HCT116 (cell line): ENCODE measurements at regions not wholly inside any gene's neighbourhood (a gene's known extent, or its start where the extent isn't known, plus 50 kb on each side); places are given as distances from the start of the nearest gene placed in this dataset.

Experiments
- ATAC-seq: fragments of 200-7000 bp; cut with Tn5 transposase; 2 replicates; pipeline ENCODE4 v1.9.1; 2020; ENCODE audit warnings: mild to moderate bottlenecking, moderate library complexity
- BruUV-seq: library from RNA; stranded (reverse); fragments of 400-500 nt; replicated peaks from 2 replicates; lab custom pipeline; 2021; lab: Mats Ljungman, UMichigan
- CTCF ChIA-PET: fragments of 300-600 bp; sonication (Branson Sonifier 250); formaldehyde crosslinking; loops from one replicate; lab custom pipeline; 2021; ENCODE audit warnings: antibody characterized with exemption; lab: Charles Lee
- POLR2A ChIA-PET: fragments of 300-600, 350-600 bp; sonication (Branson Sonifier 250); formaldehyde crosslinking; loops from one replicate; lab custom pipeline; 2021; ENCODE audit warnings: antibody characterized with exemption; lab: Charles Lee
- RAD21 ChIA-PET, 2 experiments: fragments of 300-600 bp; sonication (Branson Sonifier 250); formaldehyde crosslinking; loops; one replicate each; lab custom pipeline; 2023; ENCODE audit warnings: low total read pairs in 2 of 2; ENCODE audit not compliant: uncharacterized antibody in 2 of 2, unreplicated experiment in 2 of 2, low non-redundant PET in 1 of 2; lab: Charles Lee
- DNase-seq: peaks from one replicate; pipeline ENCODE4 v3.0.0-alpha.2; 2010; ENCODE audit warnings: low read depth, low spot score
- H2AFZ ChIP-seq: fragments of 200-600 bp; shearing (Covaris generic), sonication (generic); 2 replicates; pipeline ENCODE4 v1.6.1; 2017; ENCODE audit warnings: low read depth, mixed run types, mixed read lengths, antibody characterized with exemption, low read length; ENCODE audit not compliant: poor library complexity, severe bottlenecking
- H3K27ac ChIP-seq: 2 replicates; pipeline ENCODE4 v1.5.1; 2012; ENCODE audit warnings: low read depth, low read length
- H3K27me3 ChIP-seq: fragments of 200-600 bp; sonication (generic); 2 replicates; pipeline ENCODE4 v1.6.1; 2016; ENCODE audit warnings: mixed run types, low read length, mixed read lengths; ENCODE audit not compliant: insufficient read depth
- H3K36me3 ChIP-seq, 2 experiments: fragments of 200-500 bp in 1 of 2; fragments of 200-600 bp in 1 of 2; sonication (Bioruptor generic) in 1 of 2; sonication (generic) in 1 of 2; 2 replicates each; pipeline versions ENCODE4 v1.5.1 to v1.6.1; 2014 to 2016; ENCODE audit warnings: low read length in 2 of 2, inconsistent platforms in 1 of 2, mixed read lengths in 1 of 2, mixed run types in 1 of 2; ENCODE audit not compliant: insufficient read depth in 2 of 2, control insufficient read depth in 1 of 2
- H3K4me1 ChIP-seq, 2 experiments: fragments of 200-600 bp in 1 of 2; sonication (generic) in 1 of 2; 2 replicates each; pipeline versions ENCODE4 v1.5.1 to v1.6.1; 2012 to 2017; ENCODE audit warnings: low read length in 2 of 2, inconsistent platforms in 1 of 2, mild to moderate bottlenecking in 1 of 2, mixed read lengths in 1 of 2, mixed run types in 1 of 2, moderate library complexity in 1 of 2; ENCODE audit not compliant: insufficient read depth in 2 of 2, control insufficient read depth in 1 of 2
- H3K4me2 ChIP-seq: fragments of 200-600 bp; sonication (generic); 2 replicates; pipeline ENCODE4 v1.6.1; 2017; ENCODE audit warnings: mixed run types, low read length, mixed read lengths
- H3K4me3 ChIP-seq, 2 experiments: fragments of 200-600 bp in 1 of 2; sonication (generic) in 1 of 2; replicated peaks in 1 of 2; 2 replicates each; pipeline ENCODE4 v1.5.1; 2011 to 2016; ENCODE audit warnings: low read length in 2 of 2, control low read depth in 1 of 2, low read depth in 1 of 2, mild to moderate bottlenecking in 1 of 2, mixed read lengths in 1 of 2, mixed run types in 1 of 2
- H3K79me2 ChIP-seq: fragments of 200-600 bp; sonication (generic); 2 replicates; pipeline ENCODE4 v1.6.1; 2017; ENCODE audit warnings: mild to moderate bottlenecking, mixed run types, low read length, moderate library complexity, mixed read lengths; ENCODE audit not compliant: insufficient read depth
- H3K9ac ChIP-seq: fragments of 200-600 bp; sonication (generic); 2 replicates; pipeline ENCODE4 v1.6.1; 2016; ENCODE audit warnings: low read length, mixed read lengths
- H3K9me2 ChIP-seq: fragments of 200-600 bp; sonication (generic), shearing (Covaris generic); 2 replicates; pipeline ENCODE4 v1.6.1; 2017; ENCODE audit warnings: mixed run types, mild to moderate bottlenecking, moderate library complexity; ENCODE audit not compliant: insufficient read depth
- H3K9me3 ChIP-seq, 2 experiments: fragments of 200-500 bp in 1 of 2; fragments of 200-600 bp in 1 of 2; sonication (Bioruptor generic) in 1 of 2; sonication (generic) in 1 of 2; 2 replicates each; pipeline ENCODE4 v1.6.1; 2014 to 2017; ENCODE audit warnings: low read length in 2 of 2, mixed read lengths in 2 of 2, inconsistent platforms in 1 of 2, low read depth in 1 of 2, mild to moderate bottlenecking in 1 of 2, mixed run types in 1 of 2, moderate library complexity in 1 of 2; ENCODE audit not compliant: control insufficient read depth in 1 of 2, insufficient read depth in 1 of 2
- H4K20me1 ChIP-seq: fragments of 200-600 bp; sonication (generic), shearing (Covaris generic); 2 replicates; pipeline ENCODE4 v1.6.1; 2017; ENCODE audit warnings: mixed run types, mild to moderate bottlenecking, moderate library complexity; ENCODE audit not compliant: insufficient read depth
- EGR1 ChIP-seq: IDR thresholded peaks from 2 replicates; pipeline ENCODE4 v1.6.1; 2012; ENCODE audit warnings: low read depth
- EZH2phosphoT487 ChIP-seq: fragments of 200-600 bp; IDR thresholded peaks from 2 replicates; pipeline ENCODE4 v1.6.1; 2018; ENCODE audit warnings: antibody characterized with exemption, borderline replicate concordance
- FOSL1 ChIP-seq: IDR thresholded peaks from 2 replicates; pipeline ENCODE4 v1.6.1; 2012; ENCODE audit warnings: low read depth
- JUND ChIP-seq: IDR thresholded peaks from 2 replicates; pipeline ENCODE4 v1.6.1; 2012
- RAD21 ChIP-seq: IDR thresholded peaks from 2 replicates; pipeline ENCODE4 v1.6.1; 2012; ENCODE audit warnings: low read depth, mild to moderate bottlenecking
- SRF ChIP-seq: IDR thresholded peaks from 2 replicates; pipeline ENCODE4 v1.6.1; 2012; ENCODE audit warnings: low read depth
- ZFX ChIP-seq: fragments of 450-650 bp; IDR thresholded peaks from 2 replicates; pipeline ENCODE4 v1.6.1; 2017
- intact Hi-C: fragments of 100-400 bp; cut with micrococcal nuclease; formaldehyde crosslinking; loops from 2 replicates; pipeline ENCODE4 v1.10.0; 2022
- TF ChIP-seq, protein P1 (sequence below): IDR thresholded peaks from 2 replicates; pipeline ENCODE4 v1.6.1; 2012; ENCODE audit warnings: low read depth

DNA sequence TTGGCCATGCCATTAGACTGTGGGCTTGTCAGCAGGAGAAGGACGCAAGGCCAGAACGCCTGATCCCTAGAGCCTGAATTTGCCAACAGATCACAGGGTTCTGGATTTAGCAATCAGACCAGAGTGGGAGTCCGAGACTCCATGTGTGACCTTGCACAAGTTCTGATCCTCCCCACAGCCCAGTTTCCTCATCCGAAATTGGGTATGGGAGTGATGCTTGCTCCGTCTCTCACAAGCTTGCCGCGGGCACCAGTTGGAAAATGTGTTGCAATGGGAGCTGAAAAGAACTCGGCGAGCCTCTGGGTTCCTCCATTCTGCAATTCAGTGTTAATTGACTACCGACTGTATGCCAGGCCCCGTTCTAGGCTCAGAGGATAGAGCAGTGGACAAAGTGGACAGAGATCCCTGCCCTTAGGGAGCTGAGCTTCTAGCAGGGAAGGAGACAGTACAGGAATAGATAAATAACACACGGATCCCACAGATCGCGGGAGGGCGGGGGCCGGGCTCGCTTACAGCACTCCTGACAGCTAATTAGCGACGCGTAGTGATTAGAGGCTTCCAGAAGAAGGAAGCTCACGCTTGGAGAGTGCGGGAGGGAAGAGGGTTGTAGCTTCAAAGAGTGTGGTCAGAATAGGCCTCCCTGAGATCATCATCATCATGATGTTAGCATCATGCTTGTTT, 150.4 kb upstream of the CIBAR2 start:
- no peaks in the 10 kb centered on the region for H3K36me3 ChIP-seq
- H3K9me2 ChIP-seq = no peaks in the 10 kb centered on the region
- no peak for TF ChIP-seq FOSL1
- TF ChIP-seq EGR1 = no peak
- no peak for TF ChIP-seq EZH2phosphoT487
- TF ChIP-seq JUND = no peak
- TF ChIP-seq, protein P1, sequence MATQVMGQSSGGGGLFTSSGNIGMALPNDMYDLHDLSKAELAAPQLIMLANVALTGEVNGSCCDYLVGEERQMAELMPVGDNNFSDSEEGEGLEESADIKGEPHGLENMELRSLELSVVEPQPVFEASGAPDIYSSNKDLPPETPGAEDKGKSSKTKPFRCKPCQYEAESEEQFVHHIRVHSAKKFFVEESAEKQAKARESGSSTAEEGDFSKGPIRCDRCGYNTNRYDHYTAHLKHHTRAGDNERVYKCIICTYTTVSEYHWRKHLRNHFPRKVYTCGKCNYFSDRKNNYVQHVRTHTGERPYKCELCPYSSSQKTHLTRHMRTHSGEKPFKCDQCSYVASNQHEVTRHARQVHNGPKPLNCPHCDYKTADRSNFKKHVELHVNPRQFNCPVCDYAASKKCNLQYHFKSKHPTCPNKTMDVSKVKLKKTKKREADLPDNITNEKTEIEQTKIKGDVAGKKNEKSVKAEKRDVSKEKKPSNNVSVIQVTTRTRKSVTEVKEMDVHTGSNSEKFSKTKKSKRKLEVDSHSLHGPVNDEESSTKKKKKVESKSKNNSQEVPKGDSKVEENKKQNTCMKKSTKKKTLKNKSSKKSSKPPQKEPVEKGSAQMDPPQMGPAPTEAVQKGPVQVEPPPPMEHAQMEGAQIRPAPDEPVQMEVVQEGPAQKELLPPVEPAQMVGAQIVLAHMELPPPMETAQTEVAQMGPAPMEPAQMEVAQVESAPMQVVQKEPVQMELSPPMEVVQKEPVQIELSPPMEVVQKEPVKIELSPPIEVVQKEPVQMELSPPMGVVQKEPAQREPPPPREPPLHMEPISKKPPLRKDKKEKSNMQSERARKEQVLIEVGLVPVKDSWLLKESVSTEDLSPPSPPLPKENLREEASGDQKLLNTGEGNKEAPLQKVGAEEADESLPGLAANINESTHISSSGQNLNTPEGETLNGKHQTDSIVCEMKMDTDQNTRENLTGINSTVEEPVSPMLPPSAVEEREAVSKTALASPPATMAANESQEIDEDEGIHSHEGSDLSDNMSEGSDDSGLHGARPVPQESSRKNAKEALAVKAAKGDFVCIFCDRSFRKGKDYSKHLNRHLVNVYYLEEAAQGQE = no peak
- no peak for TF ChIP-seq RAD21
- TF ChIP-seq SRF = no peak
- TF ChIP-seq ZFX = no peak
- no peak overlapping the region for H3K4me3 ChIP-seq
- no peaks in the 10 kb centered on the region for H3K9me3 ChIP-seq
- no peak for ATAC-seq
- no TSS peak for BruUV-seq
- intact Hi-C loops = no loop called here
- RAD21 ChIA-PET = no interaction called here
- no peaks in the 10 kb centered on the region for H3K27me3 ChIP-seq
- H3K4me1 ChIP-seq = no peaks in the 10 kb centered on the region
- H3K9ac ChIP-seq = no peak overlapping the region
- no peaks in the 10 kb centered on the region for H3K79me2 ChIP-seq
- no peak overlapping the region for H2AFZ ChIP-seq
- no peak overlapping the region for H3K27ac ChIP-seq
- H4K20me1 ChIP-seq = no peaks in the 10 kb centered on the region
- H3K4me2 ChIP-seq = no peak overlapping the region
- POLR2A ChIA-PET = no interaction called here
- DNase-seq = no peak
- CTCF ChIA-PET = interaction anchor here (1.1 to 1.2 kb wide), 2 partner anchors 10 to 148 kb away, joined by 4 to 5 read pairs; no protein-coding TSS in a partner anchor
